Right lobe of liver (tissue), 4 donors: ENCODE measurements at regions not wholly inside any gene's neighbourhood (a gene's known extent, or its start where the extent isn't known, plus 50 kb on each side); places are given as distances from the start of the nearest gene placed in this dataset.

Experiments used
- POLR2A ChIP-seq: fragments of 450-650 bp; IDR thresholded peaks from one replicate; pipeline ENCODE4 v1.6.1; 2017; ENCODE audit warnings: antibody characterized with exemption, mild to moderate bottlenecking
- TF ChIP-seq, protein P1 (sequence below), 4 donors: fragments of 200-600 bp in 3 of 4; fragments of 450-650 bp in 1 of 4; IDR thresholded peaks; one replicate each; pipeline versions ENCODE4 v1.5.1 to v1.8.0; 2016 to 2022; ENCODE audit warnings: antibody characterized with exemption in 4 of 4, mild to moderate bottlenecking in 2 of 4
- donor health status: DM: no; HTN: no; CAD: no.
- donor health status: DM: no; HTN: no; CAD: no.
- donor health status: DM: no; HTN: yes; CAD: no.

DNA sequence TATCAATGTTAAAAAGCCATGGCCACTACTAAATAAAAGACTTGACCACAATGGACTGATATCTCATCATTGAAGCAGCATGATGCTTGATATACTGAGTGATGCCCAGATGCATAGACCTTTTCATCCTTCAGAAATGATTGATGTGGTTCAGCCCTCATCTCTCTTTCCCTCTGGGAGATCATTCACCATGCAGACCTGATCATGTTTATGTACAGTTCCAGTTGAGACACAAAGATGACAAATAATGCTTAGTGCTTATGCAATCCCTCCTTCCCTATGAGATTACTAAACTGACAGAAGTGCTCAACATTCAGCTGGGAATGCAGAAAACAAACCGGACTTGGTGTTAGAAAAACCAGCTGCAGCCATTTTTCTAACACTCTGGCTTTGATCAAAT, 91.9 kb upstream of the TLR4 start:
- TF ChIP-seq, protein P1, sequence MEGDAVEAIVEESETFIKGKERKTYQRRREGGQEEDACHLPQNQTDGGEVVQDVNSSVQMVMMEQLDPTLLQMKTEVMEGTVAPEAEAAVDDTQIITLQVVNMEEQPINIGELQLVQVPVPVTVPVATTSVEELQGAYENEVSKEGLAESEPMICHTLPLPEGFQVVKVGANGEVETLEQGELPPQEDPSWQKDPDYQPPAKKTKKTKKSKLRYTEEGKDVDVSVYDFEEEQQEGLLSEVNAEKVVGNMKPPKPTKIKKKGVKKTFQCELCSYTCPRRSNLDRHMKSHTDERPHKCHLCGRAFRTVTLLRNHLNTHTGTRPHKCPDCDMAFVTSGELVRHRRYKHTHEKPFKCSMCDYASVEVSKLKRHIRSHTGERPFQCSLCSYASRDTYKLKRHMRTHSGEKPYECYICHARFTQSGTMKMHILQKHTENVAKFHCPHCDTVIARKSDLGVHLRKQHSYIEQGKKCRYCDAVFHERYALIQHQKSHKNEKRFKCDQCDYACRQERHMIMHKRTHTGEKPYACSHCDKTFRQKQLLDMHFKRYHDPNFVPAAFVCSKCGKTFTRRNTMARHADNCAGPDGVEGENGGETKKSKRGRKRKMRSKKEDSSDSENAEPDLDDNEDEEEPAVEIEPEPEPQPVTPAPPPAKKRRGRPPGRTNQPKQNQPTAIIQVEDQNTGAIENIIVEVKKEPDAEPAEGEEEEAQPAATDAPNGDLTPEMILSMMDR (IDR thresholded peaks at IDR 0.05), result no peak
- no peak for TF ChIP-seq POLR2A
